ENCODE measurements at regions not wholly inside any gene's neighbourhood (a gene's known extent, or its start where the extent isn't known, plus 50 kb on each side); places are given as distances from the start of the nearest gene placed in this dataset.

DNA sequence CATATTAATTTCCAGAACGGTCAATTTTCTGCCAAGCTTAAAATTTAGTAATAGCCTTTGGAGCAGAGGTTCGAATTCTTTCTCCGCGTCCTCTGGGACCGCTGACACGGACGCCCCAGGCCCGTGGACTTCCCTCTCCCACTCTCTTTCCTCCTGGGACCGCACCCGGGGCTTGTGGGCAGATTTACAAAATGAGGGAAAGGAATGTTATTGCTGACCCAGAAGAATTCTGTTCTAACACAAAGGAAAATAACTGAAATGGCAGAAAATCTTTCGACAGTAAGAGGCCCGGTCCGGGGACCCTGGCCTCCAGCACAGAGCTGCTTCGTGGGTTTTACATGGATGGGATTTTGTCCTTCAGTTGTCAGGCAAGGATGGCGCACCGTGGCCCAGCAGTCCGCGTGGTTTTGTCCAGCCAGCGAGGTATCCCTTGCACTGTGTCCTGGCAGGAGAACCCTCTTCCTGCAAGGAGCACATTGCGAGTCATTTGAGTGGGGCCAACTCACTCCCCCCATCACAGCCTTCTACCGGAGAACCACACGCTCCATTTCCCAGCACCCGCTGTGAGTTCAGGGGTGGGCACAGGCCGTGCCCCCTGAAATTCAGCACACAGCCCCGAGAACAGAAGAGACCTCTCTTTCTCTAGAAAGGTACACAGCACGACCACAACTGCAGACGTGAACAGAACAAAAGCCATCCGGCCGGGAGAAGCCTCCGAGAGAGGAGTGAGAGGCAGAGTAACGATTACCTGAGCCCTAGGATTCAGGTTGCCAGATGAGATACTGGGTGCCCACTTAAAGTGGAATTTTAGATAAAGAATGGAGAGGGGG lies 106.0 kb upstream of the AFDN start:
- Histone ChIP-seq H3K4me3 (no peak overlapping the region), H3K4me1 (peaks cover 0 to 7% (median 0%) of the 10 kb centered on the region in 6 donors), H3K27ac (no peak overlapping the region), H3K9me3 (peaks cover 0 to 22% (median 9%) of the 10 kb centered on the region in 8 donors), H3K36me3 (no peaks in the 10 kb centered on the region), H3K27me3 (replicated peaks in 1 of 7) (peaks cover 0 to 17% (median 0%) of the 10 kb centered on the region in 7 donors)
- WGBS, 5 donors: 87 to 91% (median 89%) methylated on average over 28 to 31 of the region's 31 CpGs
- TF ChIP-seq POLR2A (IDR thresholded peaks at IDR 0.05): no peak
- TF ChIP-seq, protein P1, sequence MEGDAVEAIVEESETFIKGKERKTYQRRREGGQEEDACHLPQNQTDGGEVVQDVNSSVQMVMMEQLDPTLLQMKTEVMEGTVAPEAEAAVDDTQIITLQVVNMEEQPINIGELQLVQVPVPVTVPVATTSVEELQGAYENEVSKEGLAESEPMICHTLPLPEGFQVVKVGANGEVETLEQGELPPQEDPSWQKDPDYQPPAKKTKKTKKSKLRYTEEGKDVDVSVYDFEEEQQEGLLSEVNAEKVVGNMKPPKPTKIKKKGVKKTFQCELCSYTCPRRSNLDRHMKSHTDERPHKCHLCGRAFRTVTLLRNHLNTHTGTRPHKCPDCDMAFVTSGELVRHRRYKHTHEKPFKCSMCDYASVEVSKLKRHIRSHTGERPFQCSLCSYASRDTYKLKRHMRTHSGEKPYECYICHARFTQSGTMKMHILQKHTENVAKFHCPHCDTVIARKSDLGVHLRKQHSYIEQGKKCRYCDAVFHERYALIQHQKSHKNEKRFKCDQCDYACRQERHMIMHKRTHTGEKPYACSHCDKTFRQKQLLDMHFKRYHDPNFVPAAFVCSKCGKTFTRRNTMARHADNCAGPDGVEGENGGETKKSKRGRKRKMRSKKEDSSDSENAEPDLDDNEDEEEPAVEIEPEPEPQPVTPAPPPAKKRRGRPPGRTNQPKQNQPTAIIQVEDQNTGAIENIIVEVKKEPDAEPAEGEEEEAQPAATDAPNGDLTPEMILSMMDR (IDR thresholded peaks at IDR 0.05 in 8 of 11, conservative IDR thresholded peaks at IDR 0.05 in 3 of 11): no peak
- TF ChIP-seq POLR2AphosphoS5 (IDR thresholded peaks at IDR 0.05): no peak
- DNase-seq: peak; percentile 54
- intact Hi-C loops (cut with DNase I; ENCODE audit: low total_unique reads): no loop called here

DNA sequence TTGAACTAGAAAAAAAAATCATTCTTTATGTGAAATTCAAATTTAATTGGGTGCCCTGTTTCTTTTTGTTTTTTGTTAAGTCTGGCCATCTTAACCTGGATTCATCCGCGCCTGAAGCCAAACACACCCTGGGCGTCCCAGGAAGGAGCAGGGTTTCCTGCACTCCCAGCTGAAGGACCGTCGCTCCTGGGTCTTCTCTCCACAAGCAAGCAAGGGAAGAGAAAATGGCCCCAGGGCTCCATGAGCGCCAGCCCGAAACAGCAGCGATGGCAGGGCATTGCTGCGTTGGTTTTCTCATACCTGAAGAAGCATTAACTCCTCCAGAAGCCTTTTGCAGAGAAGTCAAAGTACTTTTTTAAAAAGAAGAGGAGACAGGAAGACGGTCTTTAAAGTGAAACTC lies 105.4 kb upstream of the AFDN start:
- Histone ChIP-seq H3K9me3 (peaks cover 0 to 22% (median 9%) of the 10 kb centered on the region in 8 donors), H3K36me3 (no peaks in the 10 kb centered on the region), H3K4me3 (no peak overlapping the region), H3K27me3 (replicated peaks in 1 of 7) (peaks cover 0 to 17% (median 0%) of the 10 kb centered on the region in 7 donors), H3K4me1 (peaks cover 0 to 7% (median 0%) of the 10 kb centered on the region in 6 donors), H3K27ac (no peak overlapping the region)
- peak; percentile 27 for DNase-seq
- 85 to 90% (median 87%) methylated on average over 10 of the region's 10 CpGs for WGBS, 5 donors
- intact Hi-C loops (cut with DNase I; ENCODE audit: low total_unique reads): no loop called here
- no peak for TF ChIP-seq POLR2A (IDR thresholded peaks at IDR 0.05)
- TF ChIP-seq, protein P1 (IDR thresholded peaks at IDR 0.05 in 8 of 11, conservative IDR thresholded peaks at IDR 0.05 in 3 of 11): no peak
- no peak for TF ChIP-seq POLR2AphosphoS5 (IDR thresholded peaks at IDR 0.05)

DNA sequence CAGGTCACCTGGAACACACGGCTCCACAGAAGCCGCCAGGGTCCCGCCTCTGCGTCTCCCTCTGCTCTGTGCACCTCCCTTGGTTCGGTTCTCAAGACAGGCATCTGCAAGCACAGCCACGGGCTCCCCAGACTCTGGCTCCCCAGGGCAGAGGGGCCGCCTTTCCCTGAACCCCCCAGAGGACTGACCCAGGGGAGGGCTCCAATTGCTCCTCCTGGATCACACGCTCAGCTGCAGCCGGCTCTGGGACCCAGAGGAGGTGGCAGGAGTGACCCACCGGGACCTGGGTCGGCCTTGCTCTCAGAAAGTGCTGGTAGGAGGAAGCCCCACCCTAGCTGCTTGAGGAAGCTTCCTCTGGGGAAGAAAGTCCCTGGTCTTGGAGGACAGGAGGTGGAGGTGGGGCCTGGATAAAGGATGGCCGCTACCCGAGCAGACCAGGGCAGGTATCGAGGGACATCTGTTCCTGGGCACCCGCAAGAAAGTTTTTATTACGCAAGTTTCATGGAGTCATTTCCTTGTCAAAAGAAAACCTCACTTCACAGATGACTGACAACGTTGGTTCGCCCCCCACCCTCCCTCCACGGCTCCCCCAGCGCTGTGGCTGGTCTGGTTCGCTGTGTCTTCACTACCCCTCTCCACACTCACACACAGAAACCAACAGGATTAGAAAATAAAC lies 103.9 kb upstream of the AFDN start:
- no peak overlapping the region for H3K27ac ChIP-seq
- H3K4me1 ChIP-seq: peaks cover 0 to 7% (median 0%) of the 10 kb centered on the region in 6 donors
- intact Hi-C loops (cut with DNase I; ENCODE audit: low total_unique reads): no loop called here
- 49 to 68% (median 57%) methylated on average over 13 to 21 of the region's 21 CpGs for WGBS, 5 donors
- peaks cover 0 to 17% (median 0%) of the 10 kb centered on the region in 7 donors for H3K27me3 ChIP-seq (replicated peaks in 1 of 7)
- no peak overlapping the region for H3K4me3 ChIP-seq
- no peaks in the 10 kb centered on the region for H3K36me3 ChIP-seq
- peak in 1 of 3 donors; percentile 20 for TF ChIP-seq POLR2AphosphoS5 (IDR thresholded peaks at IDR 0.05)
- no peak for TF ChIP-seq POLR2A (IDR thresholded peaks at IDR 0.05)
- peak; percentile 71 for DNase-seq
- peaks cover 0 to 21% (median 9%) of the 10 kb centered on the region in 8 donors for H3K9me3 ChIP-seq

- H3K27me3 ChIP-seq (replicated peaks in 1 of 7): peaks cover 0 to 10% (median 0%) of the 10 kb centered on the region in 7 donors
- peak; percentile 11 for DNase-seq
- intact Hi-C loops (cut with DNase I; ENCODE audit: low total_unique reads): no loop called here
- TF ChIP-seq POLR2AphosphoS5 (IDR thresholded peaks at IDR 0.05) (no peak), POLR2A (IDR thresholded peaks at IDR 0.05) (no peak)
- H3K4me1 ChIP-seq: peaks cover 0 to 7% (median 0%) of the 10 kb centered on the region in 6 donors
- H3K4me3 ChIP-seq: no peak overlapping the region
- WGBS, 5 donors: 90 to 95% (median 95%) methylated on average over 8 of the region's 8 CpGs
- H3K9me3 ChIP-seq: peaks cover 0 to 15% (median 9%) of the 10 kb centered on the region in 8 donors
- H3K36me3 ChIP-seq: no peaks in the 10 kb centered on the region
- no peak overlapping the region for H3K27ac ChIP-seq
Observed at GRCh38 chr6:167726043-167726621, 100.6 kb upstream of the AFDN start.
